ENCODE measurements at regions not wholly inside any gene's neighbourhood (a gene's known extent, or its start where the extent isn't known, plus 50 kb on each side); places are given as distances from the start of the nearest gene placed in this dataset.

DNA sequence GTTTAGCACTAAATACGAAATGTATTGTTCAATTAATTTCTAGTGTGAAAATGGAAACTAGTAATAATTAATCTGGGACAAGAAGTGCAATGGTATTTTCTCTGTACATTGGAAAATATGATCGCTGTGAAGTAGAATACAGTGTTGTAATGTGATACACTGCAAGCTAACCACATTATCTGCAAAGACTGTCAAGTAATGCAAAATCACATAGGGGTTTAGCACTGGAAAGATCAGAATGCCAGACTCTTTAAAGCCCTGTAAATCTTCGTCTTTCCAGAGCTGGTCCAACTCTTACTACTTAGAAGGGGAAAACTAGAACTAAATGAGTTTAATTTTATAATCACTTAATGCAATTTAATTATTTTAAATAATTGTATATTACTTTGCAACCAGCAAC, 544.5 kb upstream of the ANO3 start:
- no peak overlapping the region for H3K27ac ChIP-seq
- TF ChIP-seq, protein P1, sequence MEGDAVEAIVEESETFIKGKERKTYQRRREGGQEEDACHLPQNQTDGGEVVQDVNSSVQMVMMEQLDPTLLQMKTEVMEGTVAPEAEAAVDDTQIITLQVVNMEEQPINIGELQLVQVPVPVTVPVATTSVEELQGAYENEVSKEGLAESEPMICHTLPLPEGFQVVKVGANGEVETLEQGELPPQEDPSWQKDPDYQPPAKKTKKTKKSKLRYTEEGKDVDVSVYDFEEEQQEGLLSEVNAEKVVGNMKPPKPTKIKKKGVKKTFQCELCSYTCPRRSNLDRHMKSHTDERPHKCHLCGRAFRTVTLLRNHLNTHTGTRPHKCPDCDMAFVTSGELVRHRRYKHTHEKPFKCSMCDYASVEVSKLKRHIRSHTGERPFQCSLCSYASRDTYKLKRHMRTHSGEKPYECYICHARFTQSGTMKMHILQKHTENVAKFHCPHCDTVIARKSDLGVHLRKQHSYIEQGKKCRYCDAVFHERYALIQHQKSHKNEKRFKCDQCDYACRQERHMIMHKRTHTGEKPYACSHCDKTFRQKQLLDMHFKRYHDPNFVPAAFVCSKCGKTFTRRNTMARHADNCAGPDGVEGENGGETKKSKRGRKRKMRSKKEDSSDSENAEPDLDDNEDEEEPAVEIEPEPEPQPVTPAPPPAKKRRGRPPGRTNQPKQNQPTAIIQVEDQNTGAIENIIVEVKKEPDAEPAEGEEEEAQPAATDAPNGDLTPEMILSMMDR (IDR thresholded peaks at IDR 0.05) = no peak
- H3K79me2 ChIP-seq = no peaks in the 10 kb centered on the region
- H2AFZ ChIP-seq = no peak overlapping the region
- H3K36me3 ChIP-seq (ENCODE audit: control insufficient read depth, insufficient read depth, low read length) = no peaks in the 10 kb centered on the region
- no peaks in the 10 kb centered on the region for H3K4me1 ChIP-seq
- H3K27me3 ChIP-seq (ENCODE audit: control insufficient read depth, insufficient read depth, low read length) = no peaks in the 10 kb centered on the region
- no peaks in the 10 kb centered on the region for H3K9me3 ChIP-seq (ENCODE audit: control insufficient read depth, low read length)
- no peak overlapping the region for H3K4me2 ChIP-seq (ENCODE audit: low read length)
- no peak overlapping the region for H3K4me3 ChIP-seq (ENCODE audit: low read depth, low read length)
- no peak overlapping the region for H3K9ac ChIP-seq

DNA sequence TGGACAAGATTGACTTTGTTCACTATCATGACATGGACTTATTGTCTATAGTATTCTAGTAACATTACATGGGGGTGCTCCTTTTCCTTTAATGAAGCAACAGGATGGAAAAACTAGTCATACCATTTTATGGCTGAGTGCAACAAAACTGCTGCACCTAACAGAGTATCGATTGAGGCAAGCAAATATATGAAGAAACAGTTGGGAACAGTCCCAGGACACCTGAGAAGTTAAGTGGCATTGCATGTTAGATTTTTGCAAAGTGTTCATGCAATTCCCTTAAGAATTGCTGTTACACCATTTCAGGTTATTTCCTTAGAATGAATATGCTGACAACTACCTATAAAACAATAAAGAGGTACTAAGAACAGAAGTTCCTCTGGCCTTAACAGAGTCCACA, 541.5 kb upstream of the ANO3 start:
- Histone ChIP-seq H3K4me1 (no peaks in the 10 kb centered on the region), H3K36me3 (ENCODE audit: control insufficient read depth, insufficient read depth, low read length) (no peaks in the 10 kb centered on the region)

DNA sequence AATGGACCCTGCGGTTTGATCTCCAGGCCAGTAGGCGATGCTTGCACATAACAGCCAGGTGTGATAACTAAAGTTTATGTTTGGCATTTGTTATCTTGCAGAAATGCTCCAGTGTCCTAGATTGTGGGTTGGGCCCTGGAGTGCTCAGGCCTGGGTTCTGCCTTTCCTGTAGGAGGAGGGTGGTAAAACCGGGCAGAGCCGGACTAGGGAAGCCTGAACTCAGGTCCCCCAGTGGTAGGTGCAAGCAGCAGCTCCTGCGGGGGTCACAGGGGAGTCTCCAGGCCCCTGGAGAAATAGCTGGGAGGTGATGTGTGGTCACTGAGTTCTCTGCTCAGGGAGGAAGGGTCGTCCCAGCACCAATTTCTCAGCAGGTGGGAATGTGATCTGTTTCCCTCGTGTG, 538.3 kb upstream of the ANO3 start:
- H3K27me3 ChIP-seq (ENCODE audit: control insufficient read depth, insufficient read depth, low read length) = no peaks in the 10 kb centered on the region
- TF ChIP-seq, protein P1 (IDR thresholded peaks at IDR 0.05) = no peak
- H3K9me3 ChIP-seq (ENCODE audit: control insufficient read depth, low read length) = no peaks in the 10 kb centered on the region
- no peak overlapping the region for H2AFZ ChIP-seq
- no peak overlapping the region for H3K27ac ChIP-seq
- H3K4me2 ChIP-seq (ENCODE audit: low read length) = no peak overlapping the region
- H3K79me2 ChIP-seq = no peaks in the 10 kb centered on the region
- H3K36me3 ChIP-seq (ENCODE audit: control insufficient read depth, insufficient read depth, low read length) = no peaks in the 10 kb centered on the region
- no peak overlapping the region for H3K4me3 ChIP-seq (ENCODE audit: low read depth, low read length)
- no peaks in the 10 kb centered on the region for H3K4me1 ChIP-seq
- no peak overlapping the region for H3K9ac ChIP-seq

More for the DNA sequence above, 541.5 kb upstream of the ANO3 start:
- Histone ChIP-seq H2AFZ (no peak overlapping the region), H3K4me2 (ENCODE audit: low read length) (no peak overlapping the region), H3K27me3 (ENCODE audit: control insufficient read depth, insufficient read depth, low read length) (no peaks in the 10 kb centered on the region), H3K9me3 (ENCODE audit: control insufficient read depth, low read length) (no peaks in the 10 kb centered on the region), H3K79me2 (no peaks in the 10 kb centered on the region), H3K9ac (no peak overlapping the region), H3K27ac (no peak overlapping the region), H3K4me3 (ENCODE audit: low read depth, low read length) (no peak overlapping the region)
- TF ChIP-seq, protein P1 (IDR thresholded peaks at IDR 0.05) = no peak

DNA sequence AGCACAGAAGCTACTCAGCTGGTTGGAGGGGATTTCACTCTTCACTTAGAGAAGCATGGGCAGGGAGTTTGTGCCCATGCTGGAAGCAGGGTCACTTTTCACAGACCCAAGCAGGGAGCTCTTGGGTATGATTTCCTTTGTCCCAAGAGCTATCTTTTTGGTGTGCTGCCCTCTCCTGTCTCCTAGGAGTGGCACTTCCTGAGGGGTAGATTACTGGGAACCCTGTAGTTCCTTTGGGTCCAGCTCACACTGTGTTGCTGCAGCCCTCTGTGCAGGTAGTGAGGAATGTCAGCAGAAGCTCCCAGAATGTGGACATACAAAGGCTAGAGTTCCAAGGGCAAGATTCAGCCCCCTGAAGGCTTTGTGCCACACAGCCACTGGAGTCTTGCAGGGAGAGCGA, 537.1 kb upstream of the ANO3 start:
- Histone ChIP-seq H3K9ac (no peak overlapping the region), H2AFZ (no peak overlapping the region), H3K79me2 (no peaks in the 10 kb centered on the region), H3K27ac (no peak overlapping the region), H3K9me3 (ENCODE audit: control insufficient read depth, low read length) (no peaks in the 10 kb centered on the region), H3K4me3 (ENCODE audit: low read depth, low read length) (no peak overlapping the region), H3K27me3 (ENCODE audit: control insufficient read depth, insufficient read depth, low read length) (no peaks in the 10 kb centered on the region), H3K4me1 (no peaks in the 10 kb centered on the region), H3K36me3 (ENCODE audit: control insufficient read depth, insufficient read depth, low read length) (no peaks in the 10 kb centered on the region), H3K4me2 (ENCODE audit: low read length) (no peak overlapping the region)
- TF ChIP-seq, protein P1 (IDR thresholded peaks at IDR 0.05) = no peak

DNA sequence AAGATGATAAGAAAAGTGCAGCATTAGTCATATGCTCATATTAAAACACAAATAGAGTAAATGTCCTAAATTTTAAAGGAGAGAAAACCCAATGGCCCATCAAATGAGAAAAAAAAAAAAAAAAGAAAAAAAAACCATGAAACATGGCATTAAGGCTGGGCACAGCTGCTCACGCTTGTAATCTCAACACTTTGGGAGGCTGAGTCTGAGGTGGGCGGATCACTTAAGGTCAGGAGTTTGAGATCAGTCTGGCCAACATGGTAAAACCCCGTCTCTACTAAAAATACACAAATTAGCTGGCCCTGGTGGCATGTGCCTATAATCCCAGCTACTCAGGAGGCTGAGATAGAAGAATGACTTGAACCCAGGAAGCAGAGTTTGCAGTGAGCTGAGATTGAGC, 515.5 kb upstream of the ANO3 start:
- Histone ChIP-seq H3K4me2 (ENCODE audit: low read length) (no peak overlapping the region), H3K4me1 (no peaks in the 10 kb centered on the region), H3K4me3 (ENCODE audit: low read depth, low read length) (no peak overlapping the region), H3K79me2 (no peaks in the 10 kb centered on the region), H2AFZ (no peak overlapping the region), H3K9me3 (ENCODE audit: control insufficient read depth, low read length) (no peaks in the 10 kb centered on the region), H3K36me3 (ENCODE audit: control insufficient read depth, insufficient read depth, low read length) (no peaks in the 10 kb centered on the region), H3K27ac (no peak overlapping the region), H3K9ac (no peak overlapping the region), H3K27me3 (ENCODE audit: control insufficient read depth, insufficient read depth, low read length) (no peaks in the 10 kb centered on the region)
- TF ChIP-seq, protein P1 (IDR thresholded peaks at IDR 0.05) = no peak
